ENCODE measurements at regions not wholly inside any gene's neighbourhood (a gene's known extent, or its start where the extent isn't known, plus 50 kb on each side); places are given as distances from the start of the nearest gene placed in this dataset.

- H3F3A ChIP-seq (ENCODE audit: low read depth): no peaks in the 10 kb centered on the region
- H3K79me2 ChIP-seq (ENCODE audit: low read depth): no peaks in the 10 kb centered on the region
- Mint-ChIP-seq H3K9me3 (no peaks in the 10 kb centered on the region), H3K27me3 (ENCODE audit: insufficient read depth, low read depth) (peaks cover 10% of the 10 kb centered on the region), H3K4me3 (no peak overlapping the region), H3K36me3 (no peaks in the 10 kb centered on the region), H3K27ac (peak overlapping the region; percentile 85), H3K4me1 (peaks cover 29% of the 10 kb centered on the region)
- H2AFZ ChIP-seq (replicated peaks): no peak overlapping the region
- no peaks in the 10 kb centered on the region for H4K20me1 ChIP-seq (ENCODE audit: low read depth)
- H3K27me3 ChIP-seq: no peaks in the 10 kb centered on the region
- no peaks in the 10 kb centered on the region for H3K36me3 ChIP-seq
- DNase-seq (ENCODE audit: low spot score): no peak
- H3K4me3 ChIP-seq: no peak overlapping the region
- no peak overlapping the region for H3K27ac ChIP-seq
- H3K4me1 ChIP-seq: peaks cover 15% of the 10 kb centered on the region
- no peaks in the 10 kb centered on the region for H3K9me3 ChIP-seq (ENCODE audit: low read depth)
- no peak for TF ChIP-seq EZH2 (IDR thresholded peaks at IDR 0.05)
- no peak for TF ChIP-seq EZH2phosphoT487 (IDR thresholded peaks at IDR 0.05)
- no peak for TF ChIP-seq CTCF (IDR thresholded peaks at IDR 0.05)
- H3K4me2 ChIP-seq: no peak overlapping the region
- H3K9ac ChIP-seq: no peak overlapping the region
Measured at GRCh38 chr21:43275421-43276211, 106.8 kb downstream of the CRYAA start.

GRCh38 chr21:43274946-43275310, 106.1 kb downstream of the CRYAA start:
- H3K27me3 Mint-ChIP-seq (ENCODE audit: insufficient read depth, low read depth): peaks cover 10% of the 10 kb centered on the region
- no peak overlapping the region for H2AFZ ChIP-seq (replicated peaks)
- no peak overlapping the region for H3K9ac ChIP-seq
- TF ChIP-seq CTCF (IDR thresholded peaks at IDR 0.05) (no peak), EZH2phosphoT487 (IDR thresholded peaks at IDR 0.05) (no peak), EZH2 (IDR thresholded peaks at IDR 0.05) (no peak)
- H3K9me3 Mint-ChIP-seq: no peaks in the 10 kb centered on the region
- H3K4me1 ChIP-seq: peaks cover 15% of the 10 kb centered on the region
- H3K4me1 Mint-ChIP-seq: peaks cover 36% of the 10 kb centered on the region
- no peaks in the 10 kb centered on the region for H4K20me1 ChIP-seq (ENCODE audit: low read depth)
- H3K4me3 Mint-ChIP-seq: no peak overlapping the region
- H3F3A ChIP-seq (ENCODE audit: low read depth): no peaks in the 10 kb centered on the region
- no peak overlapping the region for H3K27ac ChIP-seq
- no peak overlapping the region for H3K4me2 ChIP-seq
- H3K9me3 ChIP-seq (ENCODE audit: low read depth): no peaks in the 10 kb centered on the region
- H3K27ac Mint-ChIP-seq: no peak overlapping the region
- no peaks in the 10 kb centered on the region for H3K36me3 ChIP-seq
- H3K4me3 ChIP-seq: no peak overlapping the region
- no peaks in the 10 kb centered on the region for H3K27me3 ChIP-seq
- DNase-seq (ENCODE audit: low spot score): no peak
- no peaks in the 10 kb centered on the region for H3K36me3 Mint-ChIP-seq
- no peaks in the 10 kb centered on the region for H3K79me2 ChIP-seq (ENCODE audit: low read depth)

GRCh38 chr21:43274022-43274945, 105.5 kb downstream of the CRYAA start:
- H3K4me3 ChIP-seq: no peak overlapping the region
- no peaks in the 10 kb centered on the region for H3K9me3 Mint-ChIP-seq
- no peaks in the 10 kb centered on the region for H3K79me2 ChIP-seq (ENCODE audit: low read depth)
- H3K4me1 Mint-ChIP-seq: peaks cover 38% of the 10 kb centered on the region
- H3K9ac ChIP-seq: no peak overlapping the region
- H3K4me2 ChIP-seq: no peak overlapping the region
- H3K27me3 Mint-ChIP-seq (ENCODE audit: insufficient read depth, low read depth): peaks cover 10% of the 10 kb centered on the region
- H3K27ac ChIP-seq: no peak overlapping the region
- peaks cover 15% of the 10 kb centered on the region for H3K4me1 ChIP-seq
- no peaks in the 10 kb centered on the region for H4K20me1 ChIP-seq (ENCODE audit: low read depth)
- H3K27me3 ChIP-seq: no peaks in the 10 kb centered on the region
- no peaks in the 10 kb centered on the region for H3K9me3 ChIP-seq (ENCODE audit: low read depth)
- no peaks in the 10 kb centered on the region for H3K36me3 ChIP-seq
- H3K4me3 Mint-ChIP-seq: peak overlapping the region; percentile 30
- TF ChIP-seq EZH2 (IDR thresholded peaks at IDR 0.05) (no peak), CTCF (IDR thresholded peaks at IDR 0.05) (no peak), EZH2phosphoT487 (IDR thresholded peaks at IDR 0.05) (no peak)
- no peak overlapping the region for H3K27ac Mint-ChIP-seq
- DNase-seq (ENCODE audit: low spot score): no peak
- H2AFZ ChIP-seq (replicated peaks): no peak overlapping the region
- no peaks in the 10 kb centered on the region for H3K36me3 Mint-ChIP-seq
- no peaks in the 10 kb centered on the region for H3F3A ChIP-seq (ENCODE audit: low read depth)
